Effector CD4-positive, alpha-beta T cell (primary cell): ENCODE measurements at regions not wholly inside any gene's neighbourhood (a gene's known extent, or its start where the extent isn't known, plus 50 kb on each side); places are given as distances from the start of the nearest gene placed in this dataset.
"Not testable (repeated sequence)": the region's sequence is repeated elsewhere in the genome, so short reads cannot be mapped to it uniquely, and the experiment has no call there.

ENCODE experiments used
- DNase-seq: peaks from one replicate; pipeline ENCODE4 v3.0.0-alpha.2; 2020

DNA sequence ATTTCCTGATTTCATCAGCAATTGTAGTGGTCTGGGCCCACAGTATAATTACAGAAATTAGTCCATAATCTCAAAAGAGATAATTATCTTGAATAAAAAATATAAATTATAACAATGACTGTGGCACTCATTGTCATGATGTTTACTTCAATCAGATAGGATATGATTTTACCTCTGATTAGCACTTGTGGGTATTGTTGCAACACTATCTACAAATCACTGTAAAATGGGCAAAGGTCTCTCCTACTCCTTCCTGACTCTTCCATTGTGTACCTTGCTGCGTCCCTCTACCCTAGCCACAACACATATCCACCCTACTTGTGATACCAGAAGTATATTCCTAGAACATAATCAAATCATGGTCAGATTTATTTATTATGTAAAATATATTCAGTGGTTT lies 200.9 kb upstream of the TRIB2 start:
- DNase-seq, result no peak

DNA sequence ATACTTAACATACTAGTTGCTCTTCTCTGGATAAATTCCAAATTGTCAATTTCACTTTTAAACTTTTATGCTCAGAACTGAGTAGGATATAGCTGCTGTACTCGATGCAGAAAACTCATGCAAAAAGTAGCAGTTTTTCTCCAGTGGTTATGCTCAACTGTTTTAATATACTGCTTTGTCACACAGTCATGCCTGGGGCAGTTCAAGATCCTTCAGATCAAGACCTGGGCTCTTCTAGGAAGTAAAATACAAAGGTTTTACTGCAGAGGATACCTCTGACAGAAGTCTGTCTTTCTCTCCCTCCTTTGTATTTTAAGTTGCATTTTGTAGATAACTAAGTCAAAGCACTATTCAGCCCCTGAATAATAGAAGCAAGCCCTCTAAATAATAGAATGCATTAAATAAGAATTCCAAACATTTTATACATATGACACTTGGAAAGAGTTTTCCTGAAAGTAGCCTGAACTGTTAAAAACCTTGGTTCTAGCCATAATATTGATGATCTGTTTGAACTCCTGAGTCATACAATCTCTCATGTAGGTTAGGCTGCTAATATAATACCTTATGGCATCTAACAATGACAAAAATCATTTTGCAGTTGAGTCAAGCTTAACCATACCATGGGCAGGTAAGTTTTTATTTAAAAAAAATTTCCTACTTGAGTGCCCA lies 183.3 kb upstream of the TRIB2 start:
- DNase-seq, result no peak

DNA sequence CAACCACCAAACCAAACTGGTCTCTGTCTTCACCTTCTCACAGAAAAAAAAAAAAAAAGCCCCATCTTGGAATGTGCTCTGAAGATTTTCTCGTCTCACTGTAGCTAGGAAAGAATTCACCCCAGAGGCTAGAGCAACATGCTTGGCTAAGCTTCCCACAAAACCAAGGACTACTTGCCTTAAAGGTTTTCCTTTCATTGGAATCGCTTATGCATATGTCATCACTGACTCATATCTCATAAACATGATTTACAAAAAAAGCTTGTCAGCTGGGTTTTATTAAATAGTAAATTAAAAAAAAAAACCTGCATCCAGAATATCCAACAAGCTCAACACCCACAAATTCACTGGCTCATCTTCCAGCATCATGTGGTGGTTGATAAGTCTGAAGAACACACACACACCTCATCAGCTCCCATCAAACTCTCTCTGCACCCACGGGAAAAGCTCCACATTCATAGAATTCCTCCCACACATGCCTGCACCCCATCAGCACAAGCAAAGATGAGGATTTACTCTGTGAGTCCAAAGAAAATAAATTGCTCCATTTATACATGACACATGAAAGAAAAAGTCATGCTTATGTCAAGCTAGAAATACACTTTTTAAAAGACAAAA lies 182.0 kb upstream of the TRIB2 start:
- DNase-seq, result no peak

DNA sequence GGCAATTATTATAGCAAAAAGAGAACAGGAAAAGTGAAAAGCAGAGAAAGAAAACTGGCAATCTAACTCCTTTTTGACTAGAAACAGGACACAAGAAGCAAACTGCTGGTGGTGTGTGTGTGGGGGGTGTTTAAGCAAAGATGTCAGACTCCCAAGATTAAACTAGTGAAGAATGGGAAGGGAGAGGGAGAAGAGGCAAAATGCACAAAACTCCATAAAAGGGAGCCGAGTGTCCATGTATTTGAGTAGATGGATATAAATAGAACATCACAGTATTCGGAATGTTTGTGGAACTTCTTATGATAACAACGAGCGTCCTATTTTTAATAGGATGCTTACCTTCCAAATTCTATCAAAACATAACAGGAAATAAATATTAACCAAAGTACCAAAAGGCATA lies 179.8 kb upstream of the TRIB2 start:
- DNase-seq, result no peak

DNA sequence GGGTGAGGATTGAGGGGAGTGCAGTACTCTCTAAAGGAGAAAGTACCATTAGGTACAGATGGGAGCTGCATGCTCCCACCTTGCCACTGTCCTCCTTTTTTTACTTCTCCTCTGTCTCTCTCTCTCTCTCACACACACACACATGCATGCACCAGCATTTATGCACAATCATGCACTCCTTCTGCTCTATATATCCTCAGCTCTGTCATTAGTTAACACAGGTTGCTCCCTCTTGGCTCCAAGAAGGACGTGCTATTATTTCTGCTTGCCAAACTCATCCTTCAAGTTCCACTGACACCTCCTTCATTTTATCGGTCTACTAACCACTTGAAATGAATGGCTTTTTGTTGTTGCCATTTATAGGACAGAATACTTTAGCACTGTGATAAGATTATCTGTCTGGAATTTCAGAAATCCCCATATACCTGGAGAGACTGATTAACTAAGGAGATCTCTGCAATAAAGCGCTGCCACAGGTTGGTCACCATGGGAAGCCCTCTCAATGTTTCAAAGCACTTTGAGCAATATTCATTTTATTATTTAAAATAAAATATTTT lies 178.5 kb upstream of the TRIB2 start:
- DNase-seq, result no peak

DNA sequence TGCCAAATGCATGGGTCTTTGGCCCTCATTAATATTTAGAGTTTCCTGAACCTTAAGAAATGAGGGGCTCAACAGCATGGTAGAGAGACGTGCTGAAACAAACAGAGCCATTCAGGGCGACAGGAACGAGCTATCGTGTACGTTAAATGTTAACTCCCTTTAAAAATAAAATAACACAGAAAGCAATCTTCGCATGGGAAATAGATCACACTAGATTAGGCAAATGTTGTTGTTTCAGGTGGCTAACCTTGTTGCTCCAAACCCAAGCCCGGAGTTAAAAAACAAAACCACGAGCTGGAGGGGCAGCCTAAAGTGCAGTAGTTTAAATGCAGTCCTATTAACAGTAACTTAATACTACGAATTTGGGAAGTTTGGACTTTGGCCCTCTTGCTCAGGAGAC lies 177.4 kb upstream of the TRIB2 start:
- no peak for DNase-seq

DNA sequence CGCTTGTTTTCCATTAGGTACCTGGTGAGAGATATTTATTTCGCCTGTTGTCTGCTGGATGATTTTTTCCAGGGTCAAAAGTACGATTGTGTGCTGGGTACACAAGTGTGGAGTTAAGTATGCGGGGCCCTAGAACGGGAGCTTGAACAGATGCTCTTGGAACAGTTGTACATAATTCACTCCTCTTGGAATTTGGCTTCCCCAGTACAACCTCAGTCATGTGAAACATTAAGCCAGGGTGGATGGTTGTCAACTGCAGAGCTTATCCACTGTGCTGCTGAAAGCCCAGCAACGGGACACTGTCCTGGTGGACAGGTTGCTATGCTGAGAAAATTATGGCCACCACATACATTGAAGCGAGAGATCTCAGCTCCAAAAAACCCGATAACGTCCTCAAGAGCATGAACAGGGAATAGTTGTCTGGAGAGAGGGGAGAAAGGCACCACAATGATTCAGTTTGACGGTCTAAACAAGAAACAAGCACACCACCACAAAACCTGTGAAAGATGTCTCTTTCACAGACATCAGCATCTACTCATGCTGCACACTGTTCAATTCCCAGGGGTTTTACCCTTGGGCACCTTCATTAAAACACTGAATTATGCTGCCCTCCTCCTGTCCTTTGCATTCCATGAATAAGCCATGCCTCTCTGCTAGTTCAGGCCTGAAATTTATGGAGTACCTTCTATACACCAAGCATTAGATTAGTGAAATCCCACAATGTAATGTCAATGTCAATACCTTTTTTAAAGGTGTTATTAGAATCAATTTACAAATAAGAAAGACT lies 176.8 kb upstream of the TRIB2 start:
- DNase-seq, result no peak

DNA sequence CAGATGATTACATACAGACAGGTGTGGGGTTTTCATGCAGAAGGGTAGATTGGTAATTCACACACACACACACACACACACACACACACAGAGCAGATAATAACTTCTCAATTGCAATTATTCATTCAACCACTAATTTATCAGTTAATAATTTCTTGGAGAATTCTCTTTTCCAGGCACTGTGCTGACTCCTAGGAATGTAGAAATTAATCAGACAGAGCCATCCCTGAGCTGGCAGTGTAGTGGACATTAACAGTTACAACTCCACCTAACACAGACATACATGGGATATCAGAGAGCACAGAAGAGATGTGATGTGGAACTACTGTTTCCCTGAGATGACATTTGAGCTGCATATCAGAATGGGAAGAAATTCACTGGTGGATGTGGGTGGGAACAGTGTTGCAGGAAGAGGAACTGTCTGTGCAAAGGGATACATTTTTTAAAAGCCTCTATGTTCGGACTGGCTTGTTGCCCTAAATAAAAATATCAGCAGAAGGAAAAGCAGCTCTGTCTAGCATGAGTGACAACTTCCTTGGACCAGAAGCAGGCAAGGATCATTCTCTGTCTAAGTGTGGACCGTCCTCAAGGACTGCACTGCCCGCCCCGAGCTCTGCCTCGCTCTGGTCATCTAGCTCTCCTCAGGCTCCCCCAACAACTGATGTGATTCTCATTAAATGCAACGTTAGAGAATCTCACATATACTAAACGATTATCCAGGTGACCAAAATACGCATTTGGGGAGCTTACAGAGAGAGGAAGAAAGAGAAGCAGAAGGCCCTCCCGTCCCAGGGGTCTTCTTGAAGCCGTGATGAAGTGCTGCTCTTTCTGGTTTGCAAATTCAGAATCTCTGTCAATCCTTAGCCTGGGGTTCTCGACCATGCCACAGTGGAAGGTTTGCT lies 173.4 kb upstream of the TRIB2 start:
- DNase-seq, result no peak

DNA sequence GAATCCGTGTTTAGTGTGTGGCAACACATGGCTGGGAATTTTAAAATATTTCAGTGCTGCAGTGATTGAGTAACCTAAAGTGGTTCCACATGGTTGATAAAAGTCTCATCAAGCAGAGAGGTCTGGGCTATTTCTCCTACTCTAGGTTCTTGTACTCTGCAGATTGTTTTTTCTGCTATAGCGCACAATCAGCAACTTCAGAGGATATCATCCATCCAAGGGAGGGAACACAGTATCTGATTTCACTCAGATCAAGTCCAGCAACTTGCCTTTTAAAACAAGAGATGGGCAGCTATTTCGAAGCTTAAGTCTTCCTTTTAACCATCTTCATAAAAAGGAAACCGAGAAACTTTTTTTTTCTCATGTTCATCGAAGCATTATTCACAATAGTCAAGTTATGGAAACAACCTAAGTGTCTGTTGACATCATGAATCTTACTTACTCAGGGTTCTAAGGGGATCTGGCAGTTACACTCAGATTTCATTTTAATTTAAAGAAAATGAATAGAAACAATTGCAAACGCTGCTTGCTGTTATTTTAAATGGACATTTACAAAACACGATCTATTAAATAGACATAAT lies 172.7 kb upstream of the TRIB2 start:
- DNase-seq, result no peak

DNA sequence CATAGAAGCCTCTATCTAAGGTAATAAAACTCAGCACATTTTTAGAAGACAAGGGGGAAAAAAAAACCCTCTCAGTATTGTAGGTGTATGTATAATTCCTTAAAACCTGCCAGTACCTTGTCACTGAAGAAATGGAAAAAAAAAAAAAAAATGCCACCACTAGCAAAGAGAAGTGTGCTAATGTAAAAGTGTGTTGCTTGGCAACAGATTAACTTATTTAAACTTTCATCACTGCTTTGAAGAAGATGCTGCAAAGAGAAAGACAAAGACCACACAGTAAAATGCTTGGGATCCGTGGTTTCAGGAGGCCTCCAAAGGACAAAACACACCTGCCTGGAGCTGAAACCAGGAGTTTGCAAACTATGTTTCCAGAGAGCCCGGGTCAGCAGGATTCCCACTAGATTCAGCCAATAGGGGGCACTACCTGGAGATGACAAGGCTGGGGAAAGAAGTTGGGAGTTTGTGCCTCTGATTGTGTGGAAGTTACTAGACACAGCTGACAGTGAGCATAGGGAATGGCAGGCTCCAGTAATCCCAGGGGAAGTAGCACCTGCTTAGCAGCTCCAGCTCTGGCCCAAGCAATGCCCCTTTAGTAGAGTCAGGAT lies 169.1 kb upstream of the TRIB2 start:
- no peak for DNase-seq

DNA sequence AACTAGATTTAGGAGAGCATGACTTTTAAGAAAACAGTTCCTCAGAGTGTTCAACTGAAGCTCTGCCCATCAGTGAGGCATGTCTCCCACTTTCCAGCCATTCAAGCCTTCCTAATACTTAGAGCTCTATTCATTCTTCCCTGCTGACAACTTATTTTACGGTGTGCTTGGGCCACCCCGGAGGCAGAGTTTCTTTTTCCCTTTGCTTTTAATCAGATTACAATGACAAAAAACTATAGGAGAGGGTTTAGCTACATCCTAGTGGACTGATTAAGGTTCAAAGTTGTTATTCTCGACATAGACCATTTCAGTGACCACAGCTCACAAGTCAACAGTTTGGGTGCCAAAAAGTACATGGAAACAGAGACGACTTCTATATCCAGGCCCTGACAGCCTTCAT lies 167.8 kb upstream of the TRIB2 start:
- DNase-seq, result no peak

DNA sequence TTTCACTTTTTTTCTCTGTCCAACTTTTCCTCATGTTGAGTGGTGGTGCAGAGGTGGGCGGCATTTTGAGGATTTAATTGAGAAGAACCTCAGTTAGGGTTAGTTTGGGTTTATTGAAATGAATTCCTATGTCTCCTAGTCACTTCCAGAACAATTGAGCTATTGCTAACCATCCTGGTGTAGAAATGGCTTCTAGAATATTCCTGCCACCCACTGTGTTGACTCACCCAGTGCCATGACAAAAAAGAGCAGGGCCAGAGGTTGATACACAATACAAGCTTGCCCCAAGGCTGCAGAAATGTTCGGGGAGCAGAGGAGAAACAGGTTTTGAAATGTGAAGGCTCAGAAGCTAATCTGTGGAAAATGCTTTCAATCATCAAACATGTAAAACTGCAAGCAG lies 167.1 kb upstream of the TRIB2 start:
- DNase-seq, result no peak

DNA sequence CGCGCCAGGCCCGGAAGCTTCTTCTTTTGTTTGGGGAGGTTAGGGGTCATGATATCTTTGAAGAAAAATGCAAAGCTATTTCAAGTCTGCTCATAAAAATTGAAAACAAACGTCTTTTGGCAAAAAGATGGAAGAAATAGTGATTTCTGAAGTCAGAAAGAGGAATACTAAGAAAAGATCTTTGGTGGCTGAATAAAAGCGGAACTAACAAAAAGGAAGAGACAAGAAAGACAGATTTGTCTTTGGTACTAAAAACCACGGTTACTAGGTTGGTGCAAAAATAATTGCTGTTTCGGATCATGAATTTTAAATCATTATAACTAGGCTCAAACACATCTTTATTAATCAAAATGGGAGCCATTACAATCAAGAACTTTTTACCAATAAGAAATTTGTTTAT lies 164.6 kb upstream of the TRIB2 start:
- no peak for DNase-seq

DNA sequence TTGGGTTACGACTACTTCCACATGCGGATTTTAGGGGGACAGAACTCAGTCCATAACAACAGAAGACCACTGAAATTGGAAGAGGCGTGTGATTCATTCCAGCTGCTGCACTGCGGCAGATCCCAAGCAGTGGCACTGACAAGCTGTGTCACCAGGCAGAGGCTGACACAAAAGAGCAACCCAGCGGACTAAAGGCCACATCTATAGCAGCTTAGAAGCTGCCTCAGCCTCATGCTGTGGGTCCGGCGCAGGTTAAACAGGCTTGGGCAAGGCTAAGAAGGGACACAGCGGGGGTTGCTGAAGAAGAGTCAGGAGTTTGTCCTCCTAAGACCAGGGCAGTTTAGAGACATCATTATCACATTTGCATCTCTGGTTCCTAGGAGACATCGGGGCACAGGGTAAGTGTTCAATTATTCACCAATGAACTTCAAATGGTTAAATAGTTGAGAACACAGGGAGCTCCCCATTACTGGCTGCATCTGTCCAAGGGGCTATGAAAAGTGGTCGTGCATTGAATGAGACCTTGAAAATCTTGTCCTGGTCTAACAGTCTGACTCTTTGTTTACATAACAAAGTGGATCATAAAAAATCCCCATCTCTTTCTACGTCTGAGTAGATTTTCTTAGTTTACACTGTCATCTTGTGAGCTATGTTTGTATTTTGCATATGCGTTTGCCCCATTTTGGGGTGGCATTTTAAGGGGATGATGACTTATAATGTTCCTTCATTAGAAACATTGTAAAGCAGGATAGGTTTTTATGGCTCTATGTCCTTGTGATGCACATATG lies 162.3 kb upstream of the TRIB2 start:
- no peak for DNase-seq

DNA sequence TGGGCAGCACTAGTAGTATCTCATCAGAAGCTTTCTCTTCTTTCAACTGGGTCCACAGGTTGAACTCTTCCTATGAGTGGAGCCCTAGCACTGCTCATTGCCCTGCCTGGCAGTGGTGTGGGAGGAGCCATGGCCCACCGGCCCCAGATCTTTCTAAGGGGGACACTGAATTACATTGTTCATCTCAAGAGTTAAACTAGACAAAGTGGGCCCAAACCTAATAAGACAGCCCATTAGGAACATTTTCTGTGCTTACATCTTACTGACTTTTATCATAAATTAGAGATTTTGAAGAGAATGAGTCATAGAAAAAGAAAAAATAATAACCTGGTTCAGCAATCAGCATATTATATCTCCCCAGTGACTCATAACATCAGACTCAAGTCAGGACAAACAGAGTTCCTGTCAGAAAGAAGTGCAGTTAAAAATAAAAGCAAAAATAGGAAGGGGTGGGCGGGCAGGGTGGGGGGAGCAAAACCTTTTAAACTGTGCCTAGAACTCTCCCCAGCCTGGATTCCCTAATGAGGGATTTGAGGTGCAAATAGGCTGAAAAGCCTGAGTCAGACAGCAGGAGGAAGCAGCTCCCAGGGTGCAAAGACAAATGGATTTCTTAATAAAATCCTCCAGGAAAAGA lies 161.6 kb upstream of the TRIB2 start:
- DNase-seq, result no peak

DNA sequence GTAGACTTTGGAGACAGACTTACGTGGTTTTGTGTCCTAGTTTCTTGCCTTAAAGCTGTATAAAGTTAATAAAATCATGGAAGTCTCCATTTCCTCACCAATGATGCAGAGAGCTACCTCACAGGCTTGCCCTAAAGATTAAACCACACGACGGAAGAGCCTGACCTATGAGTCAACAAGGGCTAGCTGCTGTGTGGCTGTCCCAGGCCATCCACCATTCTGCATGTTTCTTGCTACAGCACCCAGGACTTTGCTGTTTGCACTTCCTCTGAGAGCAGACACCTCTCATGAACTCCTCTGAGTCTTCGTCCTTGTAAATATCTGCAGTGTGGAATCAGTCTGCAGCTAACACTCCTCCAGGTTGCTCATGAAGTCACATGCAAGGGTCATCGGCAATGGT lies 160.0 kb upstream of the TRIB2 start:
- DNase-seq, result no peak

DNA sequence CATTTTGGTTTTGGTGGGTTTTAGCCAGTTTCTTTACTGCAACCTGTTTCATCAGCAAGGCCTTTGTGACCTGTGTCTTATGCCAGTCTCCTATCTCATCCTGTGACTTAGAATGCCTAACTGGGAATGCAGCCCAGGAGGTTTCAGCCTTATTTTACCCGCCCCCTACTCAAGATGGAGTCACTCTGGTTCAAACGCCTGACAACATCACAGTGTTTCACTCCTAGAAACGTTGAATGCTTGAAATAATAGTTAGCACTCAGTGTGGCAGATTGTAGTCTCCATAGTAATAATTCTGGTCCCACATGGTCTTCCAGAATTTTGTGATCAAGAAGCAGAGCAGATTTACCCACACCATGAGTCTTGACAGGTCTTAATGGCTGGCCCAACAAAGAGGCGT lies 159.0 kb upstream of the TRIB2 start:
- DNase-seq, result no peak

DNA sequence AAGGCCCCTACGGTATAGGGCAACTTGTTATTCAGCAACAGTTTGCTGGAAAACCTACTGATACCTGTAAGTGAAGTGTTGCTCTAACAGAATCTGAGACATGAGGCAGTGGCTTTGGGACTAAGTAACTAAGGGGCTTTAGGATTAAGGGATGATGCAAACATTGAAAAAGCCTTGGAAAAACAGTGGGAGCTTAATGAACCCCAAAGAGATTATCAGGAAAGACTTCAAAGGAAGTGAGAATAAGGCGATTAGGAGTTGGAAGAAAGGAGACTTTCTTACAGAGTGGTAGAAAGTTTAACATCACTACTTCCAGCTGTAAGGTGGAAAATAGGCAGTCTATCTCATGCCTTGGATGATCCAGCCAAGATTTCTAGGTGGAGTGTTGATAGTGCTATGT lies 158.2 kb upstream of the TRIB2 start:
- no peak for DNase-seq

DNA sequence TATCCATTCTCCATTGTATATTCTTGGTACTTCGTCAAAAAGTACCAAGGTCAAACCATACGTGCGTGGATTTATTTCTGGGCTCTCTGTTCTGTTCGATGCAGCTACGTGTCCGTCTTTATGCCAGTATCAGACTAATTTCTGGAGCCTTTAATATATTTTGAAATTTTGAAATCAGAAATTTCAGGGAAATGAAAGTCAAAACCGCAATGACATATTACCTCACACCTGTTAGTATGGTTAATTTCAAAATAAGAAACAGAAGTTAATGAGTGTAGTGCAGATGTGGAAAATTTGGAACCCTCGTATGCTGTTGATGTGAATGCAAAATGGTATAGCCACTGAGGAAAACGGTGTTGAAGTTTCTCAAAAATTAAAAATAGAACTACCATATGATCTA lies 156.1 kb upstream of the TRIB2 start:
- DNase-seq, result no peak

DNA sequence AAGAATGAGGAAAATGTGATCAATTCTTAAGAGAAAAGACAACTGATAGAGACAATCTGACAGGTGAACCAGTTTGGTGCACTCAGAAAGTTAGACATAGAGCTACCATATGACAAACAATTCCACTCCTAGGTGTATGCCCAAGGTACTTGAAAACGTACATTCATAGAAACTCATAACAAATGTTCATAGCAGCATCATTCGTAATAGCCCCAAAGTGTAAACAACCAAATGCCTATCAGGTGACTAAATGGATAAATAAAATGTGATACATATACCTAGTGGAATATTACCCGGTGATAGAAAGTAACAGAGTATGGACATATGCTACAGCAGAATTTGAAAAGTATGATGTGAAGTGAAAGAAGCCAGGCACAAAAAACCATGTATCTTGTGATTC lies 149.3 kb upstream of the TRIB2 start:
- no peak for DNase-seq

DNA sequence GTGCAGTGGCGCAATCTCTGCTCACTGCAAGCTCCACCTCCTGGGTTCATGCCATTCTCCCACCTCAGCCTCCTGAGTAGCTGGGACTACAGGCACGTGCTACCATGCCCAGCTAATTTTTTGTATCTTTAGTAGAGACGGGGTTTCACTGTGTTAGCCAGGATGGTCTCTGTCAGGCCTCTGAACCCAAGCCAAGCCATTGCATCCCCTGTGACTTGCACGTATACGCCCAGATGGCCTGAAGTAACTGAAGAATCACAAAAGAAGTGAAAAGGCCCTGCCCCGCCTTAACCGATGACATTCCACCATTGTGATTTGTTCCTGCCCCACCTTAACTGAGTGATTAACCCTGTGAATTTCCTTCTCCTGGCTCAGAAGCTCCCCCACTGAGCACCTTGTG lies 147.2 kb upstream of the TRIB2 start:
- DNase-seq, result not testable (repeated sequence)
